ENCODE measurements at regions not wholly inside any gene's neighbourhood (a gene's known extent, or its start where the extent isn't known, plus 50 kb on each side); places are given as distances from the start of the nearest gene placed in this dataset.

DNA sequence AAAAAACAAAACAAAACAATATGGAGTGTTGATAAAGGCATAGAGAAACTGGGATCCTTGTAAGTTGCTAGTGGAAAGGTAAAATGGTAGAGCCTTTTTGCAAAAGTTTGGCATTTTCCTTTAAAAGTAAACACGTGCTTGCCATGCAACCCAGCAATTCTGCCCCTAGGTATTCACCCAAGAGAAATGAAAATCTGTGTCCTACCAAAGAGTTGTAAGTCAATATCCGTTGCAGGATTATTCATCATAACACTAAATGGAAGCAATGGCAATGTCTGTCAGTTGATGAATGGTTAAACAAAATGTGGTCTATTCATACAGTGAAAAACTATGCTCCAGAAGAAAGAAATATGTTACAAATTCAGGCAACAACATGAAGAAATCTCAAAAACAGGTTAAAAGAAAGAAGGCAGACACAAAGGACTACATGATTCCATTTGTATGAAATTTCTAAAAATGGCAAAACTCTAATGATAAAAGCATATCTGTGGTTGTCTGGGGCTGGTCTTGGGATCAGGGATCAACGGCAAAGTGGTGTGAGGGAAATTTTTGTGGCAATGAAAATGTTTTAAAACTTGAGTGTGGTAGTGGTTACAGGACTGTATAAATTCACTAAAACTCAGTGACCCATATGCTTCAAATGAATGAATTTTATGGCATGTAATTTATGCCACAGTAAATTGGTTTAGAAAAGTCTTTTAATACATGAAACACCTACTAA, 229.6 kb downstream of the OPA1 start:
- TF ChIP-seq POLR2A (IDR thresholded peaks at IDR 0.05; ENCODE audit: extremely low read depth, insufficient read length) (no peak), CTCF (IDR thresholded peaks at IDR 0.05; ENCODE audit: low read depth, low read length) (no peak), MYC (IDR thresholded peaks at IDR 0.05; ENCODE audit: low read depth, low read length) (no peak)
- TF ChIP-seq, protein P1, sequence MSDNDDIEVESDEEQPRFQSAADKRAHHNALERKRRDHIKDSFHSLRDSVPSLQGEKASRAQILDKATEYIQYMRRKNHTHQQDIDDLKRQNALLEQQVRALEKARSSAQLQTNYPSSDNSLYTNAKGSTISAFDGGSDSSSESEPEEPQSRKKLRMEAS (IDR thresholded peaks at IDR 0.05; ENCODE audit: low read depth, low read length), result no peak
